GM12874 (cell line): ENCODE measurements at regions not wholly inside any gene's neighbourhood (a gene's known extent, or its start where the extent isn't known, plus 50 kb on each side); places are given as distances from the start of the nearest gene placed in this dataset.

Experiments used
- CTCF ChIP-seq: IDR thresholded peaks from 2 replicates; pipeline ENCODE4 v1.5.1; 2011; ENCODE audit warnings: low read depth, mild to moderate bottlenecking, control low read depth, low read length, moderate library complexity; ENCODE audit not compliant: insufficient read depth

GRCh38 chr12:24378548-24379407 is 429.3 kb upstream of the SOX5 start:
- no peak for TF ChIP-seq CTCF

- no peak for TF ChIP-seq CTCF
Observed at GRCh38 chr12:24374452-24374851, 425.0 kb upstream of the SOX5 start.

GRCh38 chr12:24373004-24373403 is 423.5 kb upstream of the SOX5 start:
- TF ChIP-seq CTCF, result no peak

GRCh38 chr12:24366514-24366913 is 417.0 kb upstream of the SOX5 start:
- no peak for TF ChIP-seq CTCF

GRCh38 chr12:24364921-24365320 is 415.5 kb upstream of the SOX5 start:
- no peak for TF ChIP-seq CTCF

- TF ChIP-seq CTCF, result no peak
Observed at GRCh38 chr12:24363177-24363754, 413.8 kb upstream of the SOX5 start.

- no peak for TF ChIP-seq CTCF
Observed at GRCh38 chr12:24361877-24362580, 412.6 kb upstream of the SOX5 start.
